H9 (cell line): ENCODE measurements at regions not wholly inside any gene's neighbourhood (a gene's known extent, or its start where the extent isn't known, plus 50 kb on each side); places are given as distances from the start of the nearest gene placed in this dataset.

Experiments used
- DNase-seq: peaks from one replicate; pipeline ENCODE4 v3.0.0-alpha.2; 2017
- H2AFZ ChIP-seq: one replicate; pipeline ENCODE4 v1.6.1; 2013; ENCODE audit warnings: mild to moderate bottlenecking, low read length, control low read depth, moderate library complexity
- H2AK5ac ChIP-seq: 2 replicates; pipeline ENCODE4 v1.6.1; 2013; ENCODE audit warnings: low read length, control low read depth, mixed read lengths; ENCODE audit not compliant: insufficient read length
- H2BK120ac ChIP-seq: one replicate; pipeline ENCODE4 v1.6.1; 2013; ENCODE audit warnings: low read depth, mild to moderate bottlenecking, low read length, control low read depth, inconsistent platforms; ENCODE audit not compliant: poor library complexity, severe bottlenecking
- H2BK12ac ChIP-seq: 2 replicates; pipeline ENCODE4 v1.6.1; 2013; ENCODE audit warnings: low read length, control low read depth, mixed read lengths, low read depth; ENCODE audit not compliant: insufficient read length
- H2BK15ac ChIP-seq: 2 replicates; pipeline ENCODE4 v1.6.1; 2013; ENCODE audit warnings: low read depth, low read length, control low read depth
- H2BK20ac ChIP-seq: one replicate; pipeline ENCODE4 v1.6.1; 2013; ENCODE audit warnings: low read depth, mild to moderate bottlenecking, low read length, control low read depth, inconsistent platforms; ENCODE audit not compliant: poor library complexity, severe bottlenecking
- H2BK5ac ChIP-seq: 2 replicates; pipeline ENCODE4 v1.6.1; 2013; ENCODE audit warnings: low read length, control low read depth, mixed read lengths; ENCODE audit not compliant: insufficient read length
- H3K14ac ChIP-seq: 2 replicates; pipeline ENCODE4 v1.6.1; 2013; ENCODE audit warnings: low read length, control low read depth; ENCODE audit not compliant: insufficient read depth
- H3K18ac ChIP-seq: 2 replicates; pipeline ENCODE4 v1.6.1; 2013; ENCODE audit warnings: low read depth, mild to moderate bottlenecking, mixed read lengths, low read length, control low read depth; ENCODE audit not compliant: insufficient read length
- H3K23ac ChIP-seq: 2 replicates; pipeline ENCODE4 v1.6.1; 2013; ENCODE audit warnings: low read length, control low read depth, mixed read lengths, low read depth; ENCODE audit not compliant: insufficient read length
- H3K23me2 ChIP-seq: 2 replicates; pipeline ENCODE4 v1.6.1; 2013; ENCODE audit warnings: low read depth, mild to moderate bottlenecking, mixed read lengths, low read length, control low read depth; ENCODE audit not compliant: insufficient read length, poor library complexity, severe bottlenecking
- H3K27ac ChIP-seq: 2 replicates; pipeline ENCODE4 v1.5.1; 2013; ENCODE audit warnings: low read length, control low read depth, mixed read lengths, low read depth; ENCODE audit not compliant: insufficient read length
- H3K27me3 ChIP-seq: 2 replicates; pipeline ENCODE4 v1.6.1; 2013; ENCODE audit warnings: low read length, control low read depth, inconsistent platforms; ENCODE audit not compliant: insufficient read depth
- H3K4ac ChIP-seq: 2 replicates; pipeline ENCODE4 v1.6.1; 2013; ENCODE audit warnings: low read depth, mild to moderate bottlenecking, control low read depth, inconsistent platforms, low read length, moderate library complexity
- H3K4me1 ChIP-seq: 2 replicates; pipeline ENCODE4 v1.6.1; 2013; ENCODE audit warnings: low read length, control low read depth, inconsistent platforms; ENCODE audit not compliant: insufficient read depth
- H3K4me2 ChIP-seq: 2 replicates; pipeline ENCODE4 v1.6.1; 2013; ENCODE audit warnings: low read length, control low read depth, mixed read lengths; ENCODE audit not compliant: insufficient read length, insufficient read depth
- H3K56ac ChIP-seq: 2 replicates; pipeline ENCODE4 v1.6.1; 2013; ENCODE audit warnings: low read depth, mild to moderate bottlenecking, mixed read lengths, low read length, control low read depth; ENCODE audit not compliant: insufficient read length
- H3K79me1 ChIP-seq: 2 replicates; pipeline ENCODE4 v1.6.1; 2013; ENCODE audit warnings: low read depth, mild to moderate bottlenecking, moderate library complexity, low read length, control low read depth, inconsistent platforms; ENCODE audit not compliant: insufficient read depth, poor library complexity, severe bottlenecking
- H3K79me2 ChIP-seq: 2 replicates; pipeline ENCODE4 v1.6.1; 2013; ENCODE audit warnings: low read length, control low read depth, inconsistent platforms; ENCODE audit not compliant: insufficient read depth
- H3K9ac ChIP-seq: 2 replicates; pipeline ENCODE4 v1.6.1; 2013; ENCODE audit warnings: low read length, control low read depth, mixed read lengths; ENCODE audit not compliant: insufficient read length; ENCODE audit errors: extremely low read depth
- H3K9me3 ChIP-seq: one replicate; pipeline ENCODE4 v1.6.1; 2013; ENCODE audit warnings: low read depth, low read length, inconsistent platforms; ENCODE audit not compliant: control insufficient read depth
- H3T11ph ChIP-seq: one replicate; pipeline ENCODE4 v1.6.1; 2013; ENCODE audit warnings: mild to moderate bottlenecking, low read length, control low read depth, inconsistent platforms
- H4K20me1 ChIP-seq: one replicate; pipeline ENCODE4 v1.6.1; 2013; ENCODE audit not compliant: control insufficient read depth, insufficient read length, insufficient read depth
- H4K5ac ChIP-seq: 2 replicates; pipeline ENCODE4 v1.6.1; 2013; ENCODE audit warnings: low read depth, mild to moderate bottlenecking, mixed read lengths, low read length, control low read depth; ENCODE audit not compliant: insufficient read length
- H4K8ac ChIP-seq: replicated peaks from 2 replicates; pipeline ENCODE4 v1.6.1; 2013; ENCODE audit warnings: low read length, control low read depth, mixed read lengths, low read depth; ENCODE audit not compliant: insufficient read length
- H4K91ac ChIP-seq: 2 replicates; pipeline ENCODE4 v1.6.1; 2013; ENCODE audit warnings: low read depth, mild to moderate bottlenecking, moderate library complexity, mixed read lengths, low read length, control low read depth; ENCODE audit not compliant: insufficient read length
- H3K27ac Mint-ChIP-seq, 3 experiments: 2 replicates in 2 of 3; 3 replicates in 1 of 3; pipeline ENCODE4 v1.8.0; 2020 to 2021; ENCODE audit warnings: mixed read lengths in 3 of 3, mild to moderate bottlenecking in 1 of 3, moderate library complexity in 1 of 3
- H3K27me3 Mint-ChIP-seq: 2 replicates; pipeline ENCODE4 v1.8.0; 2021; ENCODE audit warnings: low read depth, mild to moderate bottlenecking, moderate library complexity, mixed read lengths
- H3K36me3 Mint-ChIP-seq, 3 experiments: 2 replicates in 2 of 3; 3 replicates in 1 of 3; pipeline ENCODE4 v1.8.0; 2020 to 2021; ENCODE audit warnings: low read depth in 3 of 3, mixed read lengths in 3 of 3; ENCODE audit not compliant: insufficient read depth in 1 of 3
- H3K4me1 Mint-ChIP-seq, 2 experiments: 2 replicates each; pipeline ENCODE4 v1.8.0; 2020; ENCODE audit warnings: mixed read lengths in 2 of 2
- H3K4me3 Mint-ChIP-seq, 2 experiments: 2 replicates in 1 of 2; 3 replicates in 1 of 2; pipeline ENCODE4 v1.8.0; 2020 to 2021; ENCODE audit warnings: mild to moderate bottlenecking in 2 of 2, mixed read lengths in 2 of 2, moderate library complexity in 1 of 2
- H3K9me3 Mint-ChIP-seq, 2 experiments: 2 replicates in 1 of 2; 3 replicates in 1 of 2; pipeline ENCODE4 v1.8.0; 2020; ENCODE audit warnings: mild to moderate bottlenecking in 2 of 2, mixed read lengths in 2 of 2, moderate library complexity in 1 of 2
- CTCF ChIP-seq: fragments of 200-600 bp; sonication (generic); conservative IDR thresholded peaks from 3 replicates; pipeline ENCODE4 v1.8.0; 2021; ENCODE audit warnings: antibody characterized with exemption, mild to moderate bottlenecking
- WGBS: extraction: QIAGEN DNeasy Blood & Tissue Kit; methylation state at CpG from one replicate; pipeline ENCODE4 v1.1.7; 2013; ENCODE audit warnings: missing lambda C conversion rate, low lambda C conversion rate, mixed read lengths; ENCODE audit not compliant: insufficient read length; ENCODE audit errors: extremely low coverage; 5-methylcytosine and 5-hydroxymethylcytosine counted together

- H3T11ph ChIP-seq = no peak overlapping the region
- H3K4me3 Mint-ChIP-seq = no peak overlapping the region
- H2AFZ ChIP-seq = no peak overlapping the region
- no peaks in the 10 kb centered on the region for H3K9me3 Mint-ChIP-seq
- no peaks in the 10 kb centered on the region for H3K9me3 ChIP-seq
- no peak overlapping the region for H3K23ac ChIP-seq
- no peak overlapping the region for H3K27ac ChIP-seq
- no peak overlapping the region for H3K9ac ChIP-seq
- H2BK12ac ChIP-seq = no peak overlapping the region
- H3K4ac ChIP-seq = no peak overlapping the region
- no peak overlapping the region for H2BK120ac ChIP-seq
- H4K91ac ChIP-seq = no peak overlapping the region
- H3K4me1 Mint-ChIP-seq = peaks cover 0 to 5% of the 10 kb centered on the region in 2 experiments; a peak in 2 of 4 replicates
- H3K27ac Mint-ChIP-seq = no peak overlapping the region
- H3K56ac ChIP-seq = no peak overlapping the region
- no CpG with 5 or more reads among the region's 7 CpGs for WGBS
- H3K27me3 Mint-ChIP-seq = peaks cover 4% of the 10 kb centered on the region
- H3K23me2 ChIP-seq = no peaks in the 10 kb centered on the region
- no peak overlapping the region for H4K5ac ChIP-seq
- H3K4me1 ChIP-seq = no peaks in the 10 kb centered on the region; the same call in 1 of the 2 replicates
- no peaks in the 10 kb centered on the region for H3K36me3 Mint-ChIP-seq
- no peaks in the 10 kb centered on the region for H3K79me1 ChIP-seq
- DNase-seq = no peak
- H2BK5ac ChIP-seq = no peak overlapping the region
- H3K79me2 ChIP-seq = no peaks in the 10 kb centered on the region
- H2BK20ac ChIP-seq = no peak overlapping the region
- no peaks in the 10 kb centered on the region for H4K20me1 ChIP-seq
- no peak overlapping the region for H2AK5ac ChIP-seq
- H3K18ac ChIP-seq = no peak overlapping the region
- H2BK15ac ChIP-seq = no peak overlapping the region
- no peak overlapping the region for H4K8ac ChIP-seq
- no peak overlapping the region for H3K4me2 ChIP-seq
- no peaks in the 10 kb centered on the region for H3K27me3 ChIP-seq
- no peak overlapping the region for H3K14ac ChIP-seq
- no peak for TF ChIP-seq CTCF
Observed at GRCh38 chr20:52303281-52303950, 111.8 kb upstream of the ZFP64 start.
